K562 (cell line): ENCODE measurements at regions not wholly inside any gene's neighbourhood (a gene's known extent, or its start where the extent isn't known, plus 50 kb on each side); places are given as distances from the start of the nearest gene placed in this dataset.

Experiments
- ATAC-seq: fragments of 200-7000 bp; cut with Tn5 transposase; 3 replicates; pipeline ENCODE4 v1.9.1; 2020; ENCODE audit warnings: moderate library complexity
- BruUV-seq: library from RNA; stranded (reverse); fragments of 400-500 nt; replicated peaks from 2 replicates; lab custom pipeline; 2021; lab: Mats Ljungman, UMichigan
- CTCF ChIA-PET: fragments of 300-600 bp; formaldehyde crosslinking; extraction: SDS; loops from one replicate; lab custom pipeline; 2021; ENCODE audit warnings: low intra/inter-chr PET ratio; lab: Yijun Ruan, JAX
- POLR2A ChIA-PET: fragments of 300-600, 350-650 bp; sonication (Branson Sonifier 250); formaldehyde crosslinking; extraction: SDS; loops from one replicate; lab custom pipeline; 2021; ENCODE audit warnings: antibody characterized with exemption, inconsistent platforms; lab: Yijun Ruan, JAX
- DNase-seq, 4 experiments: peaks; one replicate each; pipeline versions ENCODE4 v3.0.0 to v3.0.0-alpha.2; 2011 to 2018; ENCODE audit warnings: low spot score in 3 of 4, mixed read lengths in 3 of 4; ENCODE audit errors: extremely low read depth in 1 of 4
- FAIRE-seq: peaks from 2 replicates; lab custom pipeline; 2011; peaks lifted over from hg19 to GRCh38; lab: Jason Lieb, UNC
- H2AFZ ChIP-seq: 2 replicates; pipeline ENCODE4 v1.6.0; 2011; ENCODE audit warnings: low read depth, low read length, control low read depth, inconsistent platforms
- H3K27ac ChIP-seq: fragments of 200-600 bp; 3 replicates; pipeline ENCODE4 v1.8.0; 2011; ENCODE audit warnings: low read depth, mild to moderate bottlenecking, control low read depth, inconsistent platforms, low read length, moderate library complexity, mixed read lengths; ENCODE audit errors: extremely low read depth
- H3K27me3 ChIP-seq, 2 experiments: fragments of 300-600 bp in 1 of 2; 2 replicates in 1 of 2; 3 replicates in 1 of 2; pipeline versions ENCODE4 v1.6.0 to v1.8.0; 2011; ENCODE audit warnings: inconsistent platforms in 2 of 2, low read length in 2 of 2, mild to moderate bottlenecking in 1 of 2, mixed read lengths in 1 of 2, moderate library complexity in 1 of 2; ENCODE audit not compliant: control insufficient read depth in 2 of 2, insufficient read depth in 2 of 2
- H3K36me3 ChIP-seq: fragments of 300-600 bp; 3 replicates; pipeline ENCODE4 v1.8.0; 2011; ENCODE audit warnings: mild to moderate bottlenecking, low read length, inconsistent platforms; ENCODE audit not compliant: control insufficient read depth, insufficient read depth
- H3K4me1 ChIP-seq, 2 experiments: fragments of 200-600 bp in 1 of 2; replicated peaks in 1 of 2; 2 replicates in 1 of 2; 3 replicates in 1 of 2; pipeline versions ENCODE4 v1.5.1 to v1.8.0; 2011; ENCODE audit warnings: inconsistent platforms in 2 of 2, low read length in 2 of 2, mild to moderate bottlenecking in 1 of 2, mixed read lengths in 1 of 2, moderate library complexity in 1 of 2; ENCODE audit not compliant: control insufficient read depth in 2 of 2, insufficient read depth in 2 of 2
- H3K4me2 ChIP-seq: 2 replicates; pipeline ENCODE4 v1.6.1; 2011; ENCODE audit warnings: low read length, control low read depth, inconsistent platforms, mixed read lengths; ENCODE audit not compliant: insufficient read depth
- H3K4me3 ChIP-seq: fragments of 200-600 bp; sonication (generic), shearing (Covaris generic); 2 replicates; pipeline ENCODE4 v1.5.1; 2016; ENCODE audit warnings: control low read depth, inconsistent platforms
- H3K79me2 ChIP-seq: fragments of 200-600 bp; 3 replicates; pipeline ENCODE4 v1.8.0; 2011; ENCODE audit warnings: low read length, inconsistent platforms; ENCODE audit not compliant: control insufficient read depth, insufficient read depth
- H3K9ac ChIP-seq, 2 experiments: 2 replicates each; pipeline versions ENCODE4 v1.6.0 to v1.6.1; 2011; ENCODE audit warnings: low read depth in 2 of 2, low read length in 2 of 2, control low read depth in 1 of 2, inconsistent platforms in 1 of 2, mild to moderate bottlenecking in 1 of 2, mixed read lengths in 1 of 2; ENCODE audit not compliant: insufficient read depth in 1 of 2
- H3K9me1 ChIP-seq: one replicate; pipeline ENCODE4 v1.6.0; 2011; ENCODE audit warnings: inconsistent platforms, mild to moderate bottlenecking, low read length, moderate library complexity; ENCODE audit not compliant: control insufficient read depth, insufficient read depth
- H3K9me3 ChIP-seq: replicated peaks from 2 replicates; pipeline ENCODE4 v1.5.1; 2011; ENCODE audit warnings: low read depth, low read length, inconsistent platforms; ENCODE audit not compliant: control insufficient read depth, insufficient read depth
- H4K20me1 ChIP-seq: replicated peaks from 2 replicates; pipeline ENCODE4 v1.6.1; 2011; ENCODE audit warnings: low read length, inconsistent platforms, mixed read lengths; ENCODE audit not compliant: control insufficient read depth, insufficient read depth
- ADNP ChIP-seq: fragments of 200-800 bp; sonication (Bioruptor generic); IDR thresholded peaks from 2 replicates; pipeline ENCODE4 v1.6.1; 2016; ENCODE audit warnings: missing genetic modification characterization, missing compliant biosample characterization
- ETV6 ChIP-seq, 3 experiments: fragments of 150-350 bp in 1 of 3; sonication (generic) in 1 of 3; formaldehyde crosslinking in 1 of 3; IDR thresholded peaks; 2 replicates each; pipeline versions ENCODE4 v1.6.1 to v1.8.0; 2014 to 2022; ENCODE audit warnings: borderline replicate concordance in 2 of 3, low read depth in 2 of 3, antibody characterized with exemption in 1 of 3, low read length in 1 of 3, mild to moderate bottlenecking in 1 of 3, missing genetic modification reagents in 1 of 3
- HSF4 ChIP-seq: fragments of 250-450 bp; sonication (Bioruptor Pico); IDR thresholded peaks from 2 replicates; pipeline ENCODE4 v2.1.2; 2022; ENCODE audit warnings: mild to moderate bottlenecking, moderate library complexity, borderline replicate concordance
- KAT8 ChIP-seq: fragments of 450-650 bp; IDR thresholded peaks from 2 replicates; pipeline ENCODE4 v1.6.1; 2016; ENCODE audit warnings: low read depth, mild to moderate bottlenecking
- KDM2B ChIP-seq: fragments of 250-450 bp; sonication (Bioruptor Pico); IDR thresholded peaks from 2 replicates; pipeline ENCODE4 v1.8.0; 2021; ENCODE audit warnings: mild to moderate bottlenecking, moderate library complexity
- MEF2A ChIP-seq: IDR thresholded peaks from 2 replicates; pipeline ENCODE4 v1.6.1; 2011; ENCODE audit warnings: low read depth, mild to moderate bottlenecking, low read length, moderate library complexity; ENCODE audit not compliant: control insufficient read depth
- NELFE ChIP-seq: IDR thresholded peaks from 2 replicates; pipeline ENCODE4 v1.6.1; 2011; ENCODE audit warnings: mild to moderate bottlenecking; ENCODE audit not compliant: insufficient read depth, insufficient read length
- PHTF2 ChIP-seq: fragments of 250-450 bp; sonication (Bioruptor Pico); IDR thresholded peaks from 2 replicates; pipeline ENCODE4 v1.5.0; 2021; ENCODE audit warnings: mild to moderate bottlenecking
- RBM25 ChIP-seq: fragments of 200-400 bp; formaldehyde crosslinking; IDR thresholded peaks from 2 replicates; pipeline ENCODE4 v1.6.1; 2018; ENCODE audit warnings: low read length, low read depth, moderate library complexity; ENCODE audit not compliant: severe bottlenecking
- RFX5 ChIP-seq: IDR thresholded peaks from 2 replicates; pipeline ENCODE4 v1.6.1; 2011; ENCODE audit warnings: low read depth, mild to moderate bottlenecking, improper control_type of control experiment, low read length
- SMARCE1 ChIP-seq: fragments of 450-650 bp; IDR thresholded peaks from 2 replicates; pipeline ENCODE4 v1.7.1; 2016; ENCODE audit warnings: mild to moderate bottlenecking
- WGBS: fragments of 100-300 bp; shearing (Covaris generic); methylation state at CpG from one replicate; pipeline ENCODE4 v1.1.6; 2016; ENCODE audit warnings: low coverage, mixed read lengths; ENCODE audit not compliant: insufficient coverage; ENCODE audit errors: missing lambda C conversion rate; 5-methylcytosine and 5-hydroxymethylcytosine counted together
- in situ Hi-C: fragments of 300-500 bp; cut with MboI; formaldehyde crosslinking; loops from 4 replicates; pipeline ENCODE4 v1.15.0; 2018; ENCODE audit warnings: inconsistent platforms, mixed read lengths
- intact Hi-C: fragments of 100-400 bp; cut with micrococcal nuclease; formaldehyde crosslinking; loops from 2 replicates; pipeline ENCODE4 v1.14.2; 2022
- TF ChIP-seq, protein P1 (sequence below): fragments of 450-650 bp; IDR thresholded peaks from 2 replicates; pipeline ENCODE4 v1.6.1; 2016; ENCODE audit warnings: mild to moderate bottlenecking

DNA sequence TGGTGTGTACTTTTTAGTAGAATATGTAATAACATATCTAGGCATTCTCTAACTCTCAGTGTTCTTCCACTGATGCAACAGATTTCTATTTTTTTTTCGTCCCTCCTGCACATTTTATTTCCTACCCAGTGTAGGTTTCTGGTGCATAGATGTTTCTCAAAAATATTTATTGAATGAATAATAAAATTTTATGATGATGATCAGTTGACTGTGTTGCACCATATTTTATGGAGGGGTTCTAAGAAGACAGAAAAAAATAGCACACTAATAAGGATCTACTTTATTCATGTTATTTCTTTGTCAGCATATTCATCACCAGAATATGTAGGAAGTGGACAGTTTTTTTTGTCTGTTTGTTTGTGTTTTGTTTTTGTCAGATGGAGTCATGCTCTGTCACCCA, 2529.3 kb downstream of the ARAP2 start:
- no peaks in the 10 kb centered on the region for H3K27me3 ChIP-seq
- in situ Hi-C loops (no loop called here), intact Hi-C loops (no loop called here)
- TF ChIP-seq KAT8 (no peak), HSF4 (CRISPR knock-in tag) (no peak), NELFE (no peak), RBM25 (no peak), KDM2B (no peak), SMARCE1 (no peak), ETV6 (IDR thresholded peaks at IDR 0.05; ENCODE audit: borderline replicate concordance in 1 of 2, low read depth in 2 of 2, low read length in 1 of 2) (no peak), ETV6 (CRISPR knock-in tag; IDR thresholded peaks at IDR 0.05; ENCODE audit: borderline replicate concordance) (no peak), PHTF2 (no peak), MEF2A (no peak), RFX5 (no peak), ADNP (tag) (no peak)
- TF ChIP-seq, protein P1, sequence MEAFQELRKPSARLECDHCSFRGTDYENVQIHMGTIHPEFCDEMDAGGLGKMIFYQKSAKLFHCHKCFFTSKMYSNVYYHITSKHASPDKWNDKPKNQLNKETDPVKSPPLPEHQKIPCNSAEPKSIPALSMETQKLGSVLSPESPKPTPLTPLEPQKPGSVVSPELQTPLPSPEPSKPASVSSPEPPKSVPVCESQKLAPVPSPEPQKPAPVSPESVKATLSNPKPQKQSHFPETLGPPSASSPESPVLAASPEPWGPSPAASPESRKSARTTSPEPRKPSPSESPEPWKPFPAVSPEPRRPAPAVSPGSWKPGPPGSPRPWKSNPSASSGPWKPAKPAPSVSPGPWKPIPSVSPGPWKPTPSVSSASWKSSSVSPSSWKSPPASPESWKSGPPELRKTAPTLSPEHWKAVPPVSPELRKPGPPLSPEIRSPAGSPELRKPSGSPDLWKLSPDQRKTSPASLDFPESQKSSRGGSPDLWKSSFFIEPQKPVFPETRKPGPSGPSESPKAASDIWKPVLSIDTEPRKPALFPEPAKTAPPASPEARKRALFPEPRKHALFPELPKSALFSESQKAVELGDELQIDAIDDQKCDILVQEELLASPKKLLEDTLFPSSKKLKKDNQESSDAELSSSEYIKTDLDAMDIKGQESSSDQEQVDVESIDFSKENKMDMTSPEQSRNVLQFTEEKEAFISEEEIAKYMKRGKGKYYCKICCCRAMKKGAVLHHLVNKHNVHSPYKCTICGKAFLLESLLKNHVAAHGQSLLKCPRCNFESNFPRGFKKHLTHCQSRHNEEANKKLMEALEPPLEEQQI = no peak
- BruUV-seq = no TSS peak
- ATAC-seq (no peak), FAIRE-seq (no peak), DNase-seq (no peak)
- H4K20me1 ChIP-seq = no peaks in the 10 kb centered on the region
- POLR2A ChIA-PET = no interaction called here
- no peaks in the 10 kb centered on the region for H3K9me3 ChIP-seq
- no peak overlapping the region for H3K4me3 ChIP-seq
- H3K27ac ChIP-seq = no peak overlapping the region
- no peaks in the 10 kb centered on the region for H3K79me2 ChIP-seq
- no peaks in the 10 kb centered on the region for H3K9me1 ChIP-seq
- no peak overlapping the region for H3K4me2 ChIP-seq
- no peaks in the 10 kb centered on the region for H3K36me3 ChIP-seq
- no peak overlapping the region for H3K9ac ChIP-seq
- whole genome bisulfite sequencing = 14% methylated on average over 1 of the region's 1 CpG
- CTCF ChIA-PET = no interaction called here
- no peak overlapping the region for H2AFZ ChIP-seq
- H3K4me1 ChIP-seq = no peaks in the 10 kb centered on the region
